ENCODE measurements at regions not wholly inside any gene's neighbourhood (a gene's known extent, or its start where the extent isn't known, plus 50 kb on each side); places are given as distances from the start of the nearest gene placed in this dataset.

- Histone ChIP-seq H3K4me1 (ENCODE audit: insufficient read depth, low read length) (no peaks in the 10 kb centered on the region), H2AFZ (ENCODE audit: low read length) (no peak overlapping the region), H3K27me3 (ENCODE audit: control insufficient read depth in 1 of 2, insufficient read depth in 2 of 2, low read length in 2 of 2) (no peaks in the 10 kb centered on the region), H3K4me3 (replicated peaks in 1 of 3; ENCODE audit: insufficient read depth in 1 of 3, low read depth in 2 of 3, low read length in 3 of 3) (no peak overlapping the region), H3K4me2 (ENCODE audit: low read depth, low read length) (no peak overlapping the region), H3K36me3 (replicated peaks in 1 of 2; ENCODE audit: control insufficient read depth in 1 of 2, insufficient read depth in 2 of 2, low read length in 2 of 2) (no peaks in the 10 kb centered on the region), H3K27ac (ENCODE audit: extremely low read length, insufficient read depth, low read length) (no peak overlapping the region), H3K79me2 (ENCODE audit: insufficient read depth, low read length) (no peaks in the 10 kb centered on the region), H3K9ac (ENCODE audit: insufficient read depth, low read depth, low read length) (no peak overlapping the region), H4K20me1 (ENCODE audit: insufficient read depth, low read length) (no peaks in the 10 kb centered on the region), H3K9me3 (ENCODE audit: low read length) (no peaks in the 10 kb centered on the region)
- in situ Hi-C loops (cut with HindIII; ENCODE audit: extremely low pct_ligation_motif_present, low pct_unique_long_range_greater_than_20kb) (no loop called here), intact Hi-C loops (cut with micrococcal nuclease; ENCODE audit: unreplicated experiment) (no loop called here)
- DNase-seq (ENCODE audit: low spot score), result no peak
- TF ChIP-seq HNRNPH1 (optimal IDR thresholded peaks at IDR 0.05; ENCODE audit: low read depth, low read length) (no peak), ZFP36L2 (CRISPR knock-in tag; IDR thresholded peaks at IDR 0.05) (no peak), TRIM24 (CRISPR knock-in tag; IDR thresholded peaks at IDR 0.05) (no peak), PBX2 (CRISPR knock-in tag; IDR thresholded peaks at IDR 0.05) (no peak), HHEX (CRISPR knock-in tag; IDR thresholded peaks at IDR 0.05) (no peak), STAG1 (CRISPR knock-in tag; IDR thresholded peaks at IDR 0.05) (no peak), REST (IDR thresholded peaks at IDR 0.05; ENCODE audit: borderline replicate concordance in 1 of 2, low read depth in 1 of 2, low read length in 2 of 2) (no peak), TBL1XR1 (IDR thresholded peaks at IDR 0.05; ENCODE audit: borderline replicate concordance, low read length, partially characterized antibody) (no peak)
- WGBS (ENCODE audit: low lambda C conversion rate), result 1% methylated on average over 3 of the region's 4 CpGs
- ChIA-PET POLR2A (no interaction called here), CTCF (ENCODE audit: low intra/inter-chr PET ratio, low total read pairs) (no interaction called here)
- no TSS peak for BruUV-seq (replicated peaks)
- ATAC-seq, result no peak
- FAIRE-seq, result no peak
These were observed 508.7 kb upstream of the HTR2C start for GRCh38 chrX:114075073-114075673.
